Progenitor cell of endocrine pancreas (in vitro differentiated cells): ENCODE measurements at regions not wholly inside any gene's neighbourhood (a gene's known extent, or its start where the extent isn't known, plus 50 kb on each side); places are given as distances from the start of the nearest gene placed in this dataset.

Experiments
- DNase-seq: peaks from one replicate; pipeline ENCODE4 v3.0.0; 2021; ENCODE audit warnings: low spot score; ENCODE audit not compliant: unreplicated experiment
- H3K27ac Mint-ChIP-seq: 2 replicates; pipeline ENCODE4 v1.8.0; 2021; ENCODE audit warnings: mild to moderate bottlenecking, moderate library complexity, mixed read lengths
- H3K27me3 Mint-ChIP-seq: 2 replicates; pipeline ENCODE4 v1.8.0; 2021; ENCODE audit warnings: mixed read lengths
- H3K36me3 Mint-ChIP-seq: 2 replicates; pipeline ENCODE4 v1.8.0; 2022; ENCODE audit warnings: mixed read lengths; ENCODE audit not compliant: insufficient read depth
- H3K4me1 Mint-ChIP-seq: 2 replicates; pipeline ENCODE4 v1.8.0; 2021; ENCODE audit warnings: low read depth, mixed read lengths
- H3K4me3 Mint-ChIP-seq: 2 replicates; pipeline ENCODE4 v1.8.0; 2021; ENCODE audit warnings: low read depth, mild to moderate bottlenecking, moderate library complexity, mixed read lengths
- H3K9me3 Mint-ChIP-seq: 2 replicates; pipeline ENCODE4 v1.8.0; 2021; ENCODE audit warnings: low read depth, mixed read lengths
- TF ChIP-seq, protein P1 (sequence below): fragments of 200-600 bp; sonication (generic); IDR thresholded peaks from one replicate; pipeline ENCODE4 v1.5.0; 2021; ENCODE audit warnings: antibody characterized with exemption, mild to moderate bottlenecking; ENCODE audit not compliant: unreplicated experiment

- peaks cover 22% of the 10 kb centered on the region for H3K4me1 Mint-ChIP-seq
- H3K9me3 Mint-ChIP-seq = peaks cover 4% of the 10 kb centered on the region
- DNase-seq = no peak
- no peak overlapping the region for H3K27ac Mint-ChIP-seq
- H3K36me3 Mint-ChIP-seq = no peaks in the 10 kb centered on the region
- no peaks in the 10 kb centered on the region for H3K27me3 Mint-ChIP-seq
- TF ChIP-seq, protein P1, sequence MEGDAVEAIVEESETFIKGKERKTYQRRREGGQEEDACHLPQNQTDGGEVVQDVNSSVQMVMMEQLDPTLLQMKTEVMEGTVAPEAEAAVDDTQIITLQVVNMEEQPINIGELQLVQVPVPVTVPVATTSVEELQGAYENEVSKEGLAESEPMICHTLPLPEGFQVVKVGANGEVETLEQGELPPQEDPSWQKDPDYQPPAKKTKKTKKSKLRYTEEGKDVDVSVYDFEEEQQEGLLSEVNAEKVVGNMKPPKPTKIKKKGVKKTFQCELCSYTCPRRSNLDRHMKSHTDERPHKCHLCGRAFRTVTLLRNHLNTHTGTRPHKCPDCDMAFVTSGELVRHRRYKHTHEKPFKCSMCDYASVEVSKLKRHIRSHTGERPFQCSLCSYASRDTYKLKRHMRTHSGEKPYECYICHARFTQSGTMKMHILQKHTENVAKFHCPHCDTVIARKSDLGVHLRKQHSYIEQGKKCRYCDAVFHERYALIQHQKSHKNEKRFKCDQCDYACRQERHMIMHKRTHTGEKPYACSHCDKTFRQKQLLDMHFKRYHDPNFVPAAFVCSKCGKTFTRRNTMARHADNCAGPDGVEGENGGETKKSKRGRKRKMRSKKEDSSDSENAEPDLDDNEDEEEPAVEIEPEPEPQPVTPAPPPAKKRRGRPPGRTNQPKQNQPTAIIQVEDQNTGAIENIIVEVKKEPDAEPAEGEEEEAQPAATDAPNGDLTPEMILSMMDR = no peak
- H3K4me3 Mint-ChIP-seq = no peak overlapping the region
These were observed 189.4 kb downstream of the PCDH17 start for GRCh38 chr13:57820924-57821323.

GRCh38 chr13:57823704-57824103 lies 192.2 kb downstream of the PCDH17 start:
- H3K27ac Mint-ChIP-seq = peak overlapping the region; percentile 45
- no peak for DNase-seq
- no peaks in the 10 kb centered on the region for H3K9me3 Mint-ChIP-seq
- H3K27me3 Mint-ChIP-seq = no peaks in the 10 kb centered on the region
- no peaks in the 10 kb centered on the region for H3K36me3 Mint-ChIP-seq
- H3K4me3 Mint-ChIP-seq = no peak overlapping the region
- peaks cover 22% of the 10 kb centered on the region for H3K4me1 Mint-ChIP-seq
- TF ChIP-seq, protein P1 = no peak

DNA sequence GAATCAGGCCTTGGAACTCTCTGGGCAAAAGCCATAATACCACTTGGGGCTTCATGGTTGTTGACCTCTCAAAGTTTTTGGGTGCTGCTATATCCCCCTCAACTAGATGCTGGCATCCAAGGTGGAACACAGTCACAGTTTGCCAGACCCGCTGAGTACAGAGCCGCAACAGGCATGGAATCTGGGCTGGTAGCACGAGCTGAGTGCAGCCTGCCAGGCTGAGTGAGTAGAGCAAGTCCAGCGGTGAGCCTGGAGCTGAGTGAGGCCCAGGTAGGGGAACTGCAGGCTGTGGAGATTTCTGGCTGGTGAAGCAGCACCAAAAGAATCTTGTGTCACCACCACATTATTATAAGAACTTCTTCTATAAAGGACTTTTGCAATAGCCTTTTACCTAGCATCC lies 192.6 kb downstream of the PCDH17 start:
- TF ChIP-seq, protein P1 = no peak
- no peaks in the 10 kb centered on the region for H3K9me3 Mint-ChIP-seq

GRCh38 chr13:57825066-57825465 lies 193.5 kb downstream of the PCDH17 start:
- no peaks in the 10 kb centered on the region for H3K27me3 Mint-ChIP-seq
- no peaks in the 10 kb centered on the region for H3K36me3 Mint-ChIP-seq
- no peak overlapping the region for H3K4me3 Mint-ChIP-seq
- TF ChIP-seq, protein P1 = no peak
- no peaks in the 10 kb centered on the region for H3K9me3 Mint-ChIP-seq
- no peak for DNase-seq
- H3K4me1 Mint-ChIP-seq = peaks cover 19% of the 10 kb centered on the region
- no peak overlapping the region for H3K27ac Mint-ChIP-seq

More for the DNA sequence above, 192.6 kb downstream of the PCDH17 start:
- DNase-seq = no peak
- Mint-ChIP-seq H3K27me3 (no peaks in the 10 kb centered on the region), H3K4me3 (no peak overlapping the region), H3K4me1 (peaks cover 22% of the 10 kb centered on the region), H3K27ac (no peak overlapping the region), H3K36me3 (no peaks in the 10 kb centered on the region)

DNA sequence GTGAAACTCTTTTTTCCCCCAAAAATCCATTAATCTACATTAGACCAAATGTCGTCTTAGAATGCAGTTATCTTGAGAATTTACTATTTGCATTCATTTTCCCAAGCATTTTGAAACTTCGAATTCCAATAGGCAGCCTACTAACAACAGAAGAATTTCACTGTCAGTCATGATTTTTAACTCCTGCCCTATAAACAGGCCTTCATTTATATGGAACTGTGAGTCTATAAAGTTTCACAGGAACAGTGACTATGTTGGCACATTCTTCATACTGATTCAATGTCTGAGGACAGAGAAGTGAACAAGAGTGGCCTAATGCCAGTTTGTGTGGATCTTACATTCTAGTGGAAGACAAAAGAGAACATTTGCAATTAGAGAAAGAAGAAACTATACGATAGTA lies 198.0 kb downstream of the PCDH17 start:
- H3K27me3 Mint-ChIP-seq = no peaks in the 10 kb centered on the region
- H3K36me3 Mint-ChIP-seq = no peaks in the 10 kb centered on the region

More for the DNA sequence above, 198.0 kb downstream of the PCDH17 start:
- Mint-ChIP-seq H3K4me1 (peaks cover 8% of the 10 kb centered on the region), H3K4me3 (no peak overlapping the region), H3K9me3 (peaks cover 3% of the 10 kb centered on the region), H3K27ac (no peak overlapping the region)
- TF ChIP-seq, protein P1 = no peak
- no peak for DNase-seq
